CD8-positive, alpha-beta memory T cell (primary cell): ENCODE measurements at regions not wholly inside any gene's neighbourhood (a gene's known extent, or its start where the extent isn't known, plus 50 kb on each side); places are given as distances from the start of the nearest gene placed in this dataset.

ENCODE experiments used
- CTCF ChIA-PET: fragments of 350-600 bp; sonication (Branson Sonifier 250); formaldehyde crosslinking; loops from one replicate; lab custom pipeline; 2021; ENCODE audit warnings: antibody characterized with exemption; lab: Charles Lee
- POLR2A ChIA-PET: fragments of 350-600 bp; sonication (Branson Sonifier 250); formaldehyde crosslinking; loops from one replicate; lab custom pipeline; 2021; ENCODE audit warnings: antibody characterized with exemption; lab: Charles Lee
- DNase-seq, 5 donors: peaks; one replicate each; pipeline versions ENCODE4 v3.0.0 to v3.0.0-alpha.2; 2020 to 2022; ENCODE audit warnings: mixed read lengths in 1 of 5
- H3K27ac ChIP-seq: one replicate; pipeline ENCODE4 v1.7.0; 2013; ENCODE audit warnings: low read depth, mild to moderate bottlenecking, low read length, moderate library complexity
- H3K27me3 ChIP-seq: 2 replicates; pipeline ENCODE4 v1.7.0; 2013; ENCODE audit warnings: low read length, mild to moderate bottlenecking; ENCODE audit not compliant: insufficient read depth, poor library complexity, severe bottlenecking
- H3K36me3 ChIP-seq: 2 replicates; pipeline ENCODE4 v1.7.0; 2013; ENCODE audit warnings: mild to moderate bottlenecking, low read length, moderate library complexity; ENCODE audit not compliant: insufficient read depth
- H3K4me1 ChIP-seq: 2 replicates; pipeline ENCODE4 v1.7.0; 2013; ENCODE audit warnings: mild to moderate bottlenecking, low read length, moderate library complexity; ENCODE audit not compliant: insufficient read depth
- H3K4me3 ChIP-seq: 2 replicates; pipeline ENCODE4 v1.7.0; 2013; ENCODE audit warnings: mild to moderate bottlenecking, low read length
- H3K9me3 ChIP-seq: 2 replicates; pipeline ENCODE4 v1.7.0; 2013; ENCODE audit warnings: mild to moderate bottlenecking, low read length
- H3K27ac Mint-ChIP-seq, 8 donors: one replicate each; pipeline ENCODE4 v1.8.0; 2020 to 2021; ENCODE audit warnings: mixed read lengths in 8 of 8, mild to moderate bottlenecking in 6 of 8, inconsistent platforms in 3 of 8, moderate library complexity in 3 of 8
- H3K27me3 Mint-ChIP-seq, 2 donors: one replicate each; pipeline ENCODE4 v1.8.0; 2020 to 2021; ENCODE audit warnings: mixed read lengths in 2 of 2, mild to moderate bottlenecking in 1 of 2, moderate library complexity in 1 of 2
- H3K36me3 Mint-ChIP-seq, 3 donors: one replicate each; pipeline ENCODE4 v1.8.0; 2020 to 2021; ENCODE audit warnings: mixed read lengths in 3 of 3, inconsistent platforms in 1 of 3, mild to moderate bottlenecking in 1 of 3
- H3K4me1 Mint-ChIP-seq, 3 donors: one replicate each; pipeline ENCODE4 v1.8.0; 2020 to 2021; ENCODE audit warnings: mixed read lengths in 3 of 3, inconsistent platforms in 1 of 3, mild to moderate bottlenecking in 1 of 3
- H3K4me3 Mint-ChIP-seq, 7 donors: one replicate each; pipeline ENCODE4 v1.8.0; 2020 to 2021; ENCODE audit warnings: mixed read lengths in 7 of 7, mild to moderate bottlenecking in 6 of 7, moderate library complexity in 4 of 7, inconsistent platforms in 2 of 7
- H3K9me3 Mint-ChIP-seq, 5 donors: one replicate each; pipeline ENCODE4 v1.8.0; 2020 to 2022; ENCODE audit warnings: mixed read lengths in 5 of 5, mild to moderate bottlenecking in 3 of 5, moderate library complexity in 2 of 5, inconsistent platforms in 1 of 5

DNA sequence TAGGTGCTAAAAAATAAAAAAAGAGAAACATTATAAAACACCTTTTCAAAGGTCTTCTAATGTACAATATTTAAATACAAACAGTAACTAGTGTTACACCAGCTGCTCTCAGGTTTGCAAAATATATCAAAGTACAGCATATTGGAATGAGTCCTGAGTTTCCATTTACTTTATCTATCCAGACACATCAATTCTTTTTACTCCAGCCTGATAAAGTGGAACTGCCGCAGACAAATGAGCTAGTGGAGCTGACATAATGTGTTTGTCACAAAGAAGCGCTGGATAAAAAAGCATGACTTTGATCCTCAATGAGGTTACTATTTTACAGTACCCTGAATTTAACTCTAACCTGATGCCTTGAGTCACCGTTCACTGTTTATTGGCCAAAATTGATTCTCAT lies 1243.1 kb downstream of the GATA3 start:
- no peaks in the 10 kb centered on the region for H3K27me3 ChIP-seq
- POLR2A ChIA-PET: no interaction called here
- H3K27me3 Mint-ChIP-seq: peaks cover 3 to 5% of the 10 kb centered on the region in 2 donors
- no peak overlapping the region for H3K4me3 Mint-ChIP-seq
- peaks cover 3 to 19% (median 17%) of the 10 kb centered on the region in 3 donors for H3K4me1 Mint-ChIP-seq
- H3K27ac ChIP-seq: no peak overlapping the region
- H3K4me3 ChIP-seq: no peak overlapping the region
- no peaks in the 10 kb centered on the region for H3K36me3 ChIP-seq
- DNase-seq: no peak
- no peaks in the 10 kb centered on the region for H3K36me3 Mint-ChIP-seq
- no peak overlapping the region for H3K27ac Mint-ChIP-seq
- no peaks in the 10 kb centered on the region for H3K4me1 ChIP-seq
- CTCF ChIA-PET: interaction anchor here (1.1 kb wide), 1 partner anchor 18 kb away, joined by 3 read pairs; no protein-coding TSS in a partner anchor
- no peaks in the 10 kb centered on the region for H3K9me3 ChIP-seq
- no peaks in the 10 kb centered on the region for H3K9me3 Mint-ChIP-seq

DNA sequence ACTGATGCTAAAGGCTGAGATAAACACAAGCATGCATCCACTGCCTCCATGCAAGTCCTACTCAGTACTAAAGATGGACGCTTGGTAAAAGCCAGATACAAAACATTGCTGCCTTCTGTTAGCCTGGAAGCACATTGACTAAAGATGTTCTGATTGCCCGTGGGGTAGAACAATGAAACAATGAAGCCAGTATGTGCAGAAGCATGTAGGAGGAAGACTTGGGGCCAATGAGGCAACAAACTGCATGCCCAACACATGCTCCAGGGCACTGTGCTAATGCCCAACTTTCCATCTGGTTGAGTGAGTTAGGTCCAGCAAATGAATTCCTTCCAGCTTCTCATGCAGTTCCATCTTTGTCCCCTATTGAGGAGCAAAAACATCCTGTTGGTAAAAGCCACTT lies 1245.5 kb downstream of the GATA3 start:
- no peak overlapping the region for H3K27ac ChIP-seq
- no peak overlapping the region for H3K4me3 ChIP-seq
- Mint-ChIP-seq H3K9me3 (no peaks in the 10 kb centered on the region), H3K27me3 (peaks cover 5 to 6% of the 10 kb centered on the region in 2 donors), H3K36me3 (no peaks in the 10 kb centered on the region), H3K27ac (peak overlapping the region in 1 of 8 donors; percentile 10), H3K4me1 (peaks cover 3 to 6% (median 6%) of the 10 kb centered on the region in 3 donors), H3K4me3 (no peak overlapping the region)
- ChIA-PET CTCF (no interaction called here), POLR2A (no interaction called here)
- no peak for DNase-seq
- H3K36me3 ChIP-seq: no peaks in the 10 kb centered on the region
- no peaks in the 10 kb centered on the region for H3K4me1 ChIP-seq
- no peaks in the 10 kb centered on the region for H3K9me3 ChIP-seq
- no peaks in the 10 kb centered on the region for H3K27me3 ChIP-seq

DNA sequence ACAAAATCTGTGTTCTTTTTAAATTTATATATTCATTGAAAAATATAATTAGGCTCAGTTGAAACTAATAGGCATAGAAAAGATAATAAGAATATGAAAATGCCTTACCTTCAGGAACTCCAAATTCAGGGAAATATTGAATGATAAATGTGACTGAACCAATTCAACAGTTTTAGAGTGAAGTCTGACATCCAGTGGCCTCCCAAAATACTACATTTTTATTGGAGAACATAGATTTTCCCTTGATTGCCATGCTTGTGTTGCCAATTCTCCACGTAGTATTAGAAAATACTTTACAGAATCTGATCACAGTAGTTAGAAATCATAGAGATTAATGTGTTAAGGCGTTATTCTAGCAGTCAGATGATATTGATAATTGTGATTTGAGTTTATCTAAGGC lies 1246.7 kb downstream of the GATA3 start:
- Mint-ChIP-seq H3K4me1 (no peaks in the 10 kb centered on the region), H3K27me3 (peaks cover 7 to 11% of the 10 kb centered on the region in 2 donors), H3K27ac (no peak overlapping the region), H3K36me3 (peaks cover 0 to under 1% (median 0%) of the 10 kb centered on the region in 3 donors), H3K9me3 (no peaks in the 10 kb centered on the region), H3K4me3 (no peak overlapping the region)
- Histone ChIP-seq H3K4me1 (no peaks in the 10 kb centered on the region), H3K36me3 (no peaks in the 10 kb centered on the region), H3K4me3 (no peak overlapping the region), H3K27ac (no peak overlapping the region), H3K9me3 (no peaks in the 10 kb centered on the region), H3K27me3 (no peaks in the 10 kb centered on the region)
- no peak for DNase-seq
- ChIA-PET POLR2A (no interaction called here), CTCF (no interaction called here)

DNA sequence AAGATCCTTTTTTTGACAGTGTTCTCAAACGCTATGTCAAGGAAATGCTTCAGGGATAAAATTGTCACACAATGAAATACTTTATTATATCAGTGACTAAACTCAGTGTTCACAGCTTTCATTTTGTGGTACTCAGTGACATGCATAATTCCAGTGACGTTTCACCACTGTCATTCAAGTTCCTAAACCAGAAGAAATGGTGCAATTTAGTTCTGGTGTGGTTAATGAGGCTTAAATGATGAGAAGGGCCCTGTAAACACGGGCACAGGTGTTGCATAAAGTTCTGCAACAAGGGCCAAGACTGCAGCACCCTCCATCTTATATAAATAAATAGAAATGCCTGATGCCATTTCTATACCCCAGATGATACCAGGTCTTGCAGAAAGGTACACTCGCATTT lies 1247.1 kb downstream of the GATA3 start:
- H3K27ac Mint-ChIP-seq: no peak overlapping the region
- H3K4me1 Mint-ChIP-seq: no peaks in the 10 kb centered on the region
- no peaks in the 10 kb centered on the region for H3K27me3 ChIP-seq
- H3K27ac ChIP-seq: no peak overlapping the region
- no peaks in the 10 kb centered on the region for H3K36me3 ChIP-seq
- H3K9me3 Mint-ChIP-seq: no peaks in the 10 kb centered on the region
- peaks cover 0 to 2% (median 0%) of the 10 kb centered on the region in 3 donors for H3K36me3 Mint-ChIP-seq
- no peaks in the 10 kb centered on the region for H3K9me3 ChIP-seq
- H3K27me3 Mint-ChIP-seq: peaks cover 11 to 15% of the 10 kb centered on the region in 2 donors
- no peak for DNase-seq
- H3K4me1 ChIP-seq: no peaks in the 10 kb centered on the region
- no peak overlapping the region for H3K4me3 Mint-ChIP-seq
- ChIA-PET CTCF (no interaction called here), POLR2A (no interaction called here)
- no peak overlapping the region for H3K4me3 ChIP-seq

- Histone ChIP-seq H3K4me1 (no peaks in the 10 kb centered on the region), H3K9me3 (no peaks in the 10 kb centered on the region), H3K36me3 (no peaks in the 10 kb centered on the region), H3K4me3 (no peak overlapping the region), H3K27me3 (no peaks in the 10 kb centered on the region), H3K27ac (no peak overlapping the region)
- Mint-ChIP-seq H3K36me3 (peaks cover 0 to 2% (median 0%) of the 10 kb centered on the region in 3 donors), H3K27ac (no peak overlapping the region), H3K4me3 (no peak overlapping the region), H3K4me1 (no peaks in the 10 kb centered on the region), H3K27me3 (peaks cover 13 to 21% of the 10 kb centered on the region in 2 donors), H3K9me3 (no peaks in the 10 kb centered on the region)
- ChIA-PET POLR2A (no interaction called here), CTCF (interaction anchor here (1.0 kb wide), 1 partner anchor 1436 kb away, joined by 3 read pairs; no protein-coding TSS in a partner anchor)
- peak in 2 of 5 donors; percentile 17 to 39 for DNase-seq
Measured at GRCh38 chr10:9302140-9302746, 1247.8 kb downstream of the GATA3 start.

GRCh38 chr10:9305018-9305655 lies 1250.6 kb downstream of the GATA3 start:
- no peaks in the 10 kb centered on the region for H3K4me1 Mint-ChIP-seq
- H3K4me1 ChIP-seq: no peaks in the 10 kb centered on the region
- no peaks in the 10 kb centered on the region for H3K9me3 ChIP-seq
- CTCF ChIA-PET: no interaction called here
- no peaks in the 10 kb centered on the region for H3K36me3 ChIP-seq
- H3K36me3 Mint-ChIP-seq: peaks cover 0 to 2% (median 0%) of the 10 kb centered on the region in 3 donors
- H3K27ac ChIP-seq: no peak overlapping the region
- H3K9me3 Mint-ChIP-seq: no peaks in the 10 kb centered on the region
- POLR2A ChIA-PET: no interaction called here
- DNase-seq: no peak
- peaks cover 11 to 27% of the 10 kb centered on the region in 2 donors for H3K27me3 Mint-ChIP-seq
- no peak overlapping the region for H3K27ac Mint-ChIP-seq
- H3K27me3 ChIP-seq: no peaks in the 10 kb centered on the region
- H3K4me3 Mint-ChIP-seq: no peak overlapping the region
- H3K4me3 ChIP-seq: no peak overlapping the region

DNA sequence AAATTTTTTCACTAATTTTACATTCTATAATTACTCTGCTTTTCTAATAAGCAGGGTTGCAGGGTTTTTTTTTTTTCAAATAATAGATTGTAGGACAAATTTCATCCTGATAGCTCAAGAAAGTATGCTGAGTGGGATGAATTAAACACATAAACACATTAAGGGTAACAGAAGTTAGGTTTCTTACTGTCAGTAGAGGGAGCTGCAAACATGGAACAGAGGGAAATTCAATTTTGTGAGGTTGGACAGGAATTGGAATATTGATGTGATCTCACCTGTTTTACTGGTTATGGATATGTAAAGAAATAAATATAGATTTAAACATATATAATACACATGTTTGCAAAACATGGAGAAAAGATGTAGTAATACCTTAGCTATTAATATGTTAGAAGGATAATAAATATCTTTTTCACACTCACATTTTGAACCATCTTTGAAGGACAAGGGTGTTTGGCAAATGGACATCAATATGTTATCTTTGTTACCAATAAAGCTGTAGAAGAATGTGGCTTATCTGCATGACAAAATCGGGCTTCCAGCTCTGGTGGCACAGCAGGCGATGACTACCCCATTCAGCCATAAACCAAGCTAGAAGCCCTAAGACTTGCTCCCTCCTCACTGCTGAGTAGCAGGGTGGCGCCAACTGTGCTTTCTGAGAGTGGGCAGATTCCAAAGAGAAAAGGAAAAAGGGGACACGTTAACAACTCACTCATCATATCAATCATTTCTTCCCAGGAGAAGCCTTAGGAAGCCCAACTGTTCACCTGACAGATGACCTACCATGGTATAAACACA lies 1257.4 kb downstream of the GATA3 start:
- Mint-ChIP-seq H3K4me3 (no peak overlapping the region), H3K27me3 (peaks cover 0 to 41% of the 10 kb centered on the region in 2 donors), H3K36me3 (no peaks in the 10 kb centered on the region), H3K9me3 (no peaks in the 10 kb centered on the region), H3K4me1 (no peaks in the 10 kb centered on the region), H3K27ac (no peak overlapping the region)
- no peak for DNase-seq
- Histone ChIP-seq H3K4me3 (no peak overlapping the region), H3K36me3 (no peaks in the 10 kb centered on the region), H3K4me1 (no peaks in the 10 kb centered on the region), H3K27me3 (no peaks in the 10 kb centered on the region), H3K27ac (no peak overlapping the region), H3K9me3 (no peaks in the 10 kb centered on the region)
- ChIA-PET CTCF (no interaction called here), POLR2A (no interaction called here)

GRCh38 chr10:9315292-9315691 lies 1260.8 kb downstream of the GATA3 start:
- H3K4me1 Mint-ChIP-seq: no peaks in the 10 kb centered on the region
- Histone ChIP-seq H3K27ac (no peak overlapping the region), H3K36me3 (no peaks in the 10 kb centered on the region), H3K4me1 (no peaks in the 10 kb centered on the region), H3K4me3 (no peak overlapping the region), H3K9me3 (no peaks in the 10 kb centered on the region), H3K27me3 (no peaks in the 10 kb centered on the region)
- H3K27me3 Mint-ChIP-seq: peaks cover 0 to 30% of the 10 kb centered on the region in 2 donors
- no peaks in the 10 kb centered on the region for H3K9me3 Mint-ChIP-seq
- H3K27ac Mint-ChIP-seq: no peak overlapping the region
- CTCF ChIA-PET: interaction anchor here (1.0 kb wide), 1 partner anchor 18 kb away, joined by 3 read pairs; no protein-coding TSS in a partner anchor
- H3K4me3 Mint-ChIP-seq: no peak overlapping the region
- H3K36me3 Mint-ChIP-seq: no peaks in the 10 kb centered on the region
- POLR2A ChIA-PET: no interaction called here
- DNase-seq: no peak
